ENCODE measurements at regions not wholly inside any gene's neighbourhood (a gene's known extent, or its start where the extent isn't known, plus 50 kb on each side); places are given as distances from the start of the nearest gene placed in this dataset.

DNA sequence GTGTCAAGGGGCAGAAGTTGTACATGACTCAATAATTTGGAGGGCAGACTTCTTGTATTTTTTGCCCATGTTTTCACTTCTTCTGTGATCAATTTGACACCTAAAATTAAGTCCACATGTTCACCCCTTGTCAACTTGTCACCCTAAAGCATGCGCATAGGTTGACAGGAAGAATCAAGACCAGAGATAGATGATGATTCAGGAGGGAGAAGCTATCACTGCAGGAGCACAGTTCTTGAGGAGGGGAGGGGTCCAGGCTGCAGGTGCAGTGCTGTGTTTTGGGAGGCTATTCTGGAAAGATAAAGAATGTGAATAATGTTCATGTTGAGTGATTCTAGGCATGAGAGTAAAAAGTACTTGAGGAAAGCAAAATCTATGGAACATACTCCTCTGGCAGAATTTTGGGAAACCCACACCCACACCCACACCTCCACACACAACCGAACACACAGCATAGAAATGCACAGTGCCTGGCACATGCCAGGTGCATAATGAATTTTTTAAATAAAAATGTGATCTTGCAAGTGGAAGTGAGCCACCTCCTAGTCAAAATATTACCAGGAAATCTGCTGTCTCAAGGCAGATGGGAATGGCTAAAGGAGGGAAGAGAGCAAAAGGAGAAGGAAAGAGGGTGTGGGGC lies 249.2 kb upstream of the MEX3C start:
- Histone ChIP-seq H3K9ac (ENCODE audit: low read length) (no peak overlapping the region), H3K4me3 (replicated peaks in 1 of 2; ENCODE audit: low read depth in 1 of 2, low read length in 2 of 2) (no peak overlapping the region), H2AFZ (ENCODE audit: low read depth, low read length, poor library complexity, severe bottlenecking) (no peak overlapping the region), H3K4me2 (ENCODE audit: low read length) (no peak overlapping the region), H3K9me3 (ENCODE audit: control insufficient read depth in 1 of 2, insufficient read depth in 1 of 2, low read depth in 1 of 2, low read length in 2 of 2) (no peaks in the 10 kb centered on the region), H4K20me1 (ENCODE audit: insufficient read depth) (no peaks in the 10 kb centered on the region), H3K36me3 (ENCODE audit: control insufficient read depth in 1 of 2, insufficient read depth in 2 of 2, low read length in 2 of 2) (no peaks in the 10 kb centered on the region), H3K27ac (ENCODE audit: low read depth, low read length) (no peak overlapping the region), H3K9me2 (ENCODE audit: insufficient read depth) (no peaks in the 10 kb centered on the region), H3K4me1 (ENCODE audit: control insufficient read depth in 1 of 2, insufficient read depth in 2 of 2, low read length in 2 of 2) (no peaks in the 10 kb centered on the region), H3K79me2 (ENCODE audit: insufficient read depth, low read length) (no peaks in the 10 kb centered on the region), H3K27me3 (ENCODE audit: insufficient read depth, low read length) (peaks cover 19% of the 10 kb centered on the region)
- ChIA-PET RAD21 (ENCODE audit: low non-redundant PET in 1 of 2, low total read pairs in 2 of 2, uncharacterized antibody in 2 of 2, unreplicated experiment in 2 of 2) (no interaction called here), CTCF (no interaction called here), POLR2A (no interaction called here)
- no peak for DNase-seq (ENCODE audit: low read depth, low spot score)
- intact Hi-C loops (cut with micrococcal nuclease), result no loop called here
- no peak for ATAC-seq
- no TSS peak for BruUV-seq (replicated peaks)
- TF ChIP-seq POLR2A (IDR thresholded peaks at IDR 0.05; ENCODE audit: borderline replicate concordance, extremely low read depth, insufficient read depth, insufficient read length), result no peak
- TF ChIP-seq FOSL1 (IDR thresholded peaks at IDR 0.05; ENCODE audit: low read depth), result no peak

DNA sequence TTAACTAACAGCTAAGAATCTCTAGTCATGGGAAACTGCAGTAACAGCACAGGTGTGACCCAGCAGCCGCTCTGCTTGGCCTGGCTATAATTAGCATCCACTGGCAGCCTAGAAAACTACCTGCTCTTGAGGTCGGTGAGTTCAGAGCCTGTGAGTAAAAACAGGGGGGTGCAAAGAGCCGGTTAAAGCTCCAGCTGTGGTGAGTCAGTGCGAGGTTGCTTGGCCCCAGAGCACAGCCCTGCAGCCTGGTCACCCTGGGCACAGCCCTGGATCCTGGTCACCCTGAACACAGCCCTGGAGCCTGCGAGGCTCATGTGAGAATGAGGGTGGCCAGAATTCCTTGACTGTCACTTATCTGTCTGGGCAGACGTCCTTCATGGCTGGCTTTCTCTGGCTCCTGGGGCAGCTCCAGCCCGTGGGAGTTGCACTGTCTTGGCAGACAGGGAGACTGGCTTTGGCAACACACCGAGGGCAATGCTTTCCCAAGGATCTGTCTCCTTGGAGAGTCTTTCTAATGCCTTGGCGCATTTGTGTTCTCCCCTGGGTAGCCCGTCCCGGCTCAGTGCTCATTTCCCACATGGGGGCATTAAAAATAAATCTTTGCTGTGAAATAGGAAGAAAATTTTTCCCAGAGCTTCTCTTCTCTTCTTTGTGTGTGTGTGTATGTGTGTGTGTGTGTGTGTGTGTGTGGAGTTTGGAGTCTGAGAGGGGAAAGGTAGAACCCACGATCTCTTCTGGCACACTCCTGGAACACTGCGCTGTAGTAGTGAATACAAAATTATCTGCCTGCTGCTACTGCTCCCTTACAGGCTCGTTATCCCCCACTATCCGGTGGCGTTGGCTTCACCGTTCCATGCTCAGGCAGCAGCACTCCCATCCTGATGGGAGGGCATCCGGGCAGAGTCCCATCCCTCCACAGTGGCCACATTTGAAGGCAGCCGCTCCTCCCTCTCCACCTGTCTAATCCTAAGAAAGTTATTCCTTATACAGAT lies 250.2 kb upstream of the MEX3C start:
- CTCF ChIA-PET, result no interaction called here
- Histone ChIP-seq H2AFZ (ENCODE audit: low read depth, low read length, poor library complexity, severe bottlenecking) (no peak overlapping the region), H3K36me3 (ENCODE audit: control insufficient read depth in 1 of 2, insufficient read depth in 2 of 2, low read length in 2 of 2) (no peaks in the 10 kb centered on the region)
- TF ChIP-seq, protein P1, sequence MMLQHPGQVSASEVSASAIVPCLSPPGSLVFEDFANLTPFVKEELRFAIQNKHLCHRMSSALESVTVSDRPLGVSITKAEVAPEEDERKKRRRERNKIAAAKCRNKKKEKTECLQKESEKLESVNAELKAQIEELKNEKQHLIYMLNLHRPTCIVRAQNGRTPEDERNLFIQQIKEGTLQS (IDR thresholded peaks at IDR 0.05), result no peak
- TF ChIP-seq RAD21 (IDR thresholded peaks at IDR 0.05; ENCODE audit: low read depth) (no peak), CEBPB (IDR thresholded peaks at IDR 0.05; ENCODE audit: low read depth) (no peak), SP1 (IDR thresholded peaks at IDR 0.05; ENCODE audit: low read depth) (no peak), SIN3A (IDR thresholded peaks at IDR 0.05; ENCODE audit: low read depth) (no peak), ZFX (IDR thresholded peaks at IDR 0.05) (no peak), SRF (IDR thresholded peaks at IDR 0.05; ENCODE audit: low read depth) (no peak)
- TF ChIP-seq, protein P2, sequence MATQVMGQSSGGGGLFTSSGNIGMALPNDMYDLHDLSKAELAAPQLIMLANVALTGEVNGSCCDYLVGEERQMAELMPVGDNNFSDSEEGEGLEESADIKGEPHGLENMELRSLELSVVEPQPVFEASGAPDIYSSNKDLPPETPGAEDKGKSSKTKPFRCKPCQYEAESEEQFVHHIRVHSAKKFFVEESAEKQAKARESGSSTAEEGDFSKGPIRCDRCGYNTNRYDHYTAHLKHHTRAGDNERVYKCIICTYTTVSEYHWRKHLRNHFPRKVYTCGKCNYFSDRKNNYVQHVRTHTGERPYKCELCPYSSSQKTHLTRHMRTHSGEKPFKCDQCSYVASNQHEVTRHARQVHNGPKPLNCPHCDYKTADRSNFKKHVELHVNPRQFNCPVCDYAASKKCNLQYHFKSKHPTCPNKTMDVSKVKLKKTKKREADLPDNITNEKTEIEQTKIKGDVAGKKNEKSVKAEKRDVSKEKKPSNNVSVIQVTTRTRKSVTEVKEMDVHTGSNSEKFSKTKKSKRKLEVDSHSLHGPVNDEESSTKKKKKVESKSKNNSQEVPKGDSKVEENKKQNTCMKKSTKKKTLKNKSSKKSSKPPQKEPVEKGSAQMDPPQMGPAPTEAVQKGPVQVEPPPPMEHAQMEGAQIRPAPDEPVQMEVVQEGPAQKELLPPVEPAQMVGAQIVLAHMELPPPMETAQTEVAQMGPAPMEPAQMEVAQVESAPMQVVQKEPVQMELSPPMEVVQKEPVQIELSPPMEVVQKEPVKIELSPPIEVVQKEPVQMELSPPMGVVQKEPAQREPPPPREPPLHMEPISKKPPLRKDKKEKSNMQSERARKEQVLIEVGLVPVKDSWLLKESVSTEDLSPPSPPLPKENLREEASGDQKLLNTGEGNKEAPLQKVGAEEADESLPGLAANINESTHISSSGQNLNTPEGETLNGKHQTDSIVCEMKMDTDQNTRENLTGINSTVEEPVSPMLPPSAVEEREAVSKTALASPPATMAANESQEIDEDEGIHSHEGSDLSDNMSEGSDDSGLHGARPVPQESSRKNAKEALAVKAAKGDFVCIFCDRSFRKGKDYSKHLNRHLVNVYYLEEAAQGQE (IDR thresholded peaks at IDR 0.05; ENCODE audit: low read depth), result no peak
- TF ChIP-seq, protein P3, sequence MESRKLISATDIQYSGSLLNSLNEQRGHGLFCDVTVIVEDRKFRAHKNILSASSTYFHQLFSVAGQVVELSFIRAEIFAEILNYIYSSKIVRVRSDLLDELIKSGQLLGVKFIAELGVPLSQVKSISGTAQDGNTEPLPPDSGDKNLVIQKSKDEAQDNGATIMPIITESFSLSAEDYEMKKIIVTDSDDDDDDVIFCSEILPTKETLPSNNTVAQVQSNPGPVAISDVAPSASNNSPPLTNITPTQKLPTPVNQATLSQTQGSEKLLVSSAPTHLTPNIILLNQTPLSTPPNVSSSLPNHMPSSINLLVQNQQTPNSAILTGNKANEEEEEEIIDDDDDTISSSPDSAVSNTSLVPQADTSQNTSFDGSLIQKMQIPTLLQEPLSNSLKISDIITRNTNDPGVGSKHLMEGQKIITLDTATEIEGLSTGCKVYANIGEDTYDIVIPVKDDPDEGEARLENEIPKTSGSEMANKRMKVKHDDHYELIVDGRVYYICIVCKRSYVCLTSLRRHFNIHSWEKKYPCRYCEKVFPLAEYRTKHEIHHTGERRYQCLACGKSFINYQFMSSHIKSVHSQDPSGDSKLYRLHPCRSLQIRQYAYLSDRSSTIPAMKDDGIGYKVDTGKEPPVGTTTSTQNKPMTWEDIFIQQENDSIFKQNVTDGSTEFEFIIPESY (IDR thresholded peaks at IDR 0.05; ENCODE audit: extremely low read depth, insufficient replicate concordance, low read length), result no peak

More for the DNA sequence above, 250.2 kb upstream of the MEX3C start:
- H3K27ac ChIP-seq (ENCODE audit: low read depth, low read length), result no peak overlapping the region
- H3K27me3 ChIP-seq (ENCODE audit: insufficient read depth, low read length), result peaks cover 10% of the 10 kb centered on the region
- H3K9me3 ChIP-seq (ENCODE audit: control insufficient read depth in 1 of 2, insufficient read depth in 1 of 2, low read depth in 1 of 2, low read length in 2 of 2), result no peaks in the 10 kb centered on the region
- no peaks in the 10 kb centered on the region for H3K9me2 ChIP-seq (ENCODE audit: insufficient read depth)
- intact Hi-C loops (cut with micrococcal nuclease), result no loop called here
- POLR2A ChIA-PET, result no interaction called here
- H4K20me1 ChIP-seq (ENCODE audit: insufficient read depth), result no peaks in the 10 kb centered on the region
- no peak overlapping the region for H3K9ac ChIP-seq (ENCODE audit: low read length)
- RAD21 ChIA-PET (ENCODE audit: low non-redundant PET in 1 of 2, low total read pairs in 2 of 2, uncharacterized antibody in 2 of 2, unreplicated experiment in 2 of 2), result no interaction called here
- H3K79me2 ChIP-seq (ENCODE audit: insufficient read depth, low read length), result no peaks in the 10 kb centered on the region
- H3K4me3 ChIP-seq (replicated peaks in 1 of 2; ENCODE audit: low read depth in 1 of 2, low read length in 2 of 2), result no peak overlapping the region
- no peak for DNase-seq (ENCODE audit: low read depth, low spot score)
- BruUV-seq (replicated peaks), result no TSS peak
- no peak for ATAC-seq
- no peak overlapping the region for H3K4me2 ChIP-seq (ENCODE audit: low read length)
- H3K4me1 ChIP-seq (ENCODE audit: control insufficient read depth in 1 of 2, insufficient read depth in 2 of 2, low read length in 2 of 2), result no peaks in the 10 kb centered on the region

All from HCT116 (cell line).